Keratinocyte (primary cell): ENCODE measurements at regions not wholly inside any gene's neighbourhood (a gene's known extent, or its start where the extent isn't known, plus 50 kb on each side); places are given as distances from the start of the nearest gene placed in this dataset.

ENCODE experiments used
- CTCF ChIP-seq, 3 experiments: IDR thresholded peaks in 1 of 3; conservative IDR thresholded peaks in 1 of 3; optimal IDR thresholded peaks in 1 of 3; 2 replicates in 2 of 3; 3 replicates in 1 of 3; pipeline versions ENCODE3 to v1.5.1; 2011; ENCODE audit warnings: low read length in 3 of 3, mild to moderate bottlenecking in 3 of 3, moderate library complexity in 2 of 3, control low read depth in 1 of 3, inconsistent platforms in 1 of 3; ENCODE audit not compliant: insufficient read depth in 2 of 3; ENCODE audit errors: extremely low read depth in 1 of 3
- EZH2 ChIP-seq: IDR thresholded peaks from one replicate; pipeline ENCODE4 v1.6.1; 2012; ENCODE audit warnings: inconsistent platforms, mild to moderate bottlenecking, low read length, moderate library complexity

GRCh38 chr10:108323274-108323798 is 1158.8 kb upstream of the SORCS1 start:
- TF ChIP-seq CTCF (optimal IDR thresholded peaks at IDR 0.05 in 1 of 3, IDR thresholded peaks at IDR 0.05 in 1 of 3, conservative IDR thresholded peaks at IDR 0.05 in 1 of 3; ENCODE audit: extremely low read depth in 1 of 3, insufficient read depth in 2 of 3, low read length in 3 of 3) (no peak), EZH2 (no peak)
